HFF-Myc (cell line): ENCODE measurements at regions not wholly inside any gene's neighbourhood (a gene's known extent, or its start where the extent isn't known, plus 50 kb on each side); places are given as distances from the start of the nearest gene placed in this dataset.
"Not testable (repeated sequence)": the region's sequence is repeated elsewhere in the genome, so short reads cannot be mapped to it uniquely, and the experiment has no call there.

Experiments used
- DNase-seq: peaks from one replicate; pipeline ENCODE4 v3.0.0-alpha.2; 2011; ENCODE audit warnings: low read depth; ENCODE audit errors: extremely low read depth
- H3K4me3 ChIP-seq: replicated peaks from 2 replicates; pipeline ENCODE4 v1.5.1; 2011; ENCODE audit warnings: low read depth, mild to moderate bottlenecking, control low read depth, low read length
- CTCF ChIP-seq: IDR thresholded peaks from 2 replicates; pipeline ENCODE4 v1.5.1; 2012; ENCODE audit warnings: mild to moderate bottlenecking, low read depth, low read length, control low read depth; ENCODE audit errors: missing control alignments

- H3K4me3 ChIP-seq: no peak overlapping the region
- TF ChIP-seq CTCF: no peak
- DNase-seq: no peak
These were observed 97.9 kb upstream of the NANOGP8 start for GRCh38 chr15:35182841-35183479.

- no peak overlapping the region for H3K4me3 ChIP-seq
- DNase-seq: no peak
- no peak for TF ChIP-seq CTCF
These were observed 96.4 kb upstream of the NANOGP8 start for GRCh38 chr15:35181538-35181937.

GRCh38 chr15:35179739-35180138, 94.6 kb upstream of the NANOGP8 start:
- no peak overlapping the region for H3K4me3 ChIP-seq
- DNase-seq: no peak
- TF ChIP-seq CTCF: no peak

GRCh38 chr15:35178186-35178585, 93.1 kb upstream of the NANOGP8 start:
- not testable (repeated sequence) for DNase-seq, H3K4me3 ChIP-seq

GRCh38 chr15:35174948-35175347, 89.9 kb upstream of the NANOGP8 start:
- no peak for DNase-seq
- no peak overlapping the region for H3K4me3 ChIP-seq
- TF ChIP-seq CTCF: no peak

- no peak overlapping the region for H3K4me3 ChIP-seq
- no peak for DNase-seq
- TF ChIP-seq CTCF: no peak
These were observed 88.5 kb upstream of the NANOGP8 start for GRCh38 chr15:35173444-35174118.

GRCh38 chr15:35170207-35170606, 85.1 kb upstream of the NANOGP8 start:
- no peak overlapping the region for H3K4me3 ChIP-seq
- DNase-seq: no peak
- no peak for TF ChIP-seq CTCF
